ENCODE measurements at regions not wholly inside any gene's neighbourhood (a gene's known extent, or its start where the extent isn't known, plus 50 kb on each side); places are given as distances from the start of the nearest gene placed in this dataset.

- no peak for TF ChIP-seq CTCF (conservative IDR thresholded peaks at IDR 0.05; ENCODE audit: low read depth, low read length)
- TF ChIP-seq EZH2 (IDR thresholded peaks at IDR 0.05; ENCODE audit: low read length, unreplicated experiment): no peak
- TF ChIP-seq EZH2phosphoT487 (IDR thresholded peaks at IDR 0.05; ENCODE audit: borderline replicate concordance, low read length): no peak
Observed at GRCh38 chr10:78577712-78578111, 491.1 kb upstream of the ZMIZ1 start.

Measured in PC-3 (cell line).